ENCODE measurements at regions not wholly inside any gene's neighbourhood (a gene's known extent, or its start where the extent isn't known, plus 50 kb on each side); places are given as distances from the start of the nearest gene placed in this dataset.

DNA sequence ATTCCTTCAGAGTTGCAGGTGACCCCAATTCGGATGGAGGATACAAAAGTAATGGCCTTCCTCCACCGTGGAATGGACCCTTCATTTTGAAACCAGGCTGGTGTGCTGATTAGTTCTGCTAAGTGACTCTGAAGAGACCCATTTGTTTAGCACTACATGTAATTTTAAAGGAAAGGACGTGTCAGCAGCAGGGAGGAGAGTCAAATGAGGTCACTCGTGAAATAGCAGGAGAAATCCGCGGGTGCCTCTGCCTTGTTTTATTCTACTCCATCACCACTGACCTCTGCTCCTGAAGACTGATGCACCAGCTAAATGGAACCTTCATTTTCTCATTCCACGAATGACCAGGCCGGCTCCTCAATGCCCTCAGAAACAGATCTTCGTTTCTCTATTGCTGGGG is 589.2 kb downstream of the CDH11 start:
- DNase-seq: no peak

DNA sequence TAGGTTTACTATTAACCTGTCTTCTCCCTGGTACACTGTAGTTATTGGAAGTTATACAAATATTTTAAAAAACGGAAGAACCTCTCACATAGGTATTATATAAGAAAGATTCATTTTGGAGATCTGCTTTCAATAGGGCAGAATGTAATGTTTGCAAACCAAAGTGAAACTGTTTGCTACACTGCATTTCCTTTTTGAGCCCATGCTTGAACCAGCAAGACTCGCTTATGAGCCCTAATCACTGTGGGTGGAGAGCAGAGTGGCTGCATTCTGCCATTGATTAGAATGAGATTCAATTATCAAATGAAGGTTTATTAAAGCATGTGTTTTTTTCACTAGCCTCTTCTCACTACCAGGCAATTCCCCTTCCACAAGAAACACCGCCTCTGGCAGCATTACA is 589.7 kb downstream of the CDH11 start:
- no peak for DNase-seq

DNA sequence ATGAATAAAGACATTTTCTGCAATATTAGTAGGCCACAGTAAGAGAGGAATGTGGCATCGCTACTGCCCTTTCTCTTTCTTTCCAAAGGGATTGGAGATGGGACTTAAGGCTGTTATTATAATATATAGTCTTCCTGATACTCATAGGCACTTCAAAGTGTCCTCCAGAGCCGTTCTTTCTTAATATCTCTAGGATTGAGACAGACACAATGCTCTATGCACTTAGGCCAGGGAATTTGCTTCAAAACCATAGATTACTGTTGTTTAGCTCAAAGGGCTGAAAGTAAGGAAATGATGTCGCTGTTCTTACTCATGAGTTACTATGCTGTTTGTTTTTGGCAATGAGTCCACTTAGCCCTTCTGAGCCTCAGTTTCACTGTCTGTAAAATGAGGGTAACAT is 590.5 kb downstream of the CDH11 start:
- DNase-seq: no peak

DNA sequence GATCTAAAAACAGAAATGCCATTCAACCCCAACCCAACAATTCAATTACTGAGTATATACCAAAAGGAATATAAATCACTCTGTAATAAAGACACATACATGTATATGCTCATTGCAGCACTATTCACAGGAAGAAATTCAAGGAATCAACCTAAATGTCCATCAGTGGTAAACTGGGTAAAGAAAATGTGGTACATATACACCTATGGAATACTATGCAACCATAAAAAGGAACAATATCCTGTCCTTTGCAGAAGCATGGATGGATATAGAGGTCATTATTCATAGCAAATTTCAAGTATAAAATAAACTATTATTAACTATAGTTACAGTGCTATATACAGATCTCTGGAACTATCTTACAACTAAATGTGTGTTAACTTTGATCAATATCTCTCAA is 599.3 kb downstream of the CDH11 start:
- DNase-seq: no peak

DNA sequence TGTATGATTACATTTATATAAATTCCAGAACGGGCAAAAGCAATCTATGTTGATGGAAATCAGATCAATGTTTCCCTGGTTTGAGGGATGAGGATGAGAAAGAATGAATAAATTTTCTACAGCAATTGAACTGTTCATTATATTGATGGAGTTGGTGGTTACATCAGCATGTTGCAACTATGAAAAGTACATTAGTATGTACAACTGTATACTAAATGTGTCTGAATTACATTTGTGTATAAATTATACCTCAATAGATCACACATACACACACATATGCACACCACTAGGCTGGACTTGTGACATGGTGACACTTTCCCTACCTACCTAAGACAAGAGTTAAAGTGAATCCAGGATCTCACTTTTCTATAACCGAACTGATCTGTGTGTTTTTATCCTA is 608.0 kb downstream of the CDH11 start:
- no peak for DNase-seq

DNA sequence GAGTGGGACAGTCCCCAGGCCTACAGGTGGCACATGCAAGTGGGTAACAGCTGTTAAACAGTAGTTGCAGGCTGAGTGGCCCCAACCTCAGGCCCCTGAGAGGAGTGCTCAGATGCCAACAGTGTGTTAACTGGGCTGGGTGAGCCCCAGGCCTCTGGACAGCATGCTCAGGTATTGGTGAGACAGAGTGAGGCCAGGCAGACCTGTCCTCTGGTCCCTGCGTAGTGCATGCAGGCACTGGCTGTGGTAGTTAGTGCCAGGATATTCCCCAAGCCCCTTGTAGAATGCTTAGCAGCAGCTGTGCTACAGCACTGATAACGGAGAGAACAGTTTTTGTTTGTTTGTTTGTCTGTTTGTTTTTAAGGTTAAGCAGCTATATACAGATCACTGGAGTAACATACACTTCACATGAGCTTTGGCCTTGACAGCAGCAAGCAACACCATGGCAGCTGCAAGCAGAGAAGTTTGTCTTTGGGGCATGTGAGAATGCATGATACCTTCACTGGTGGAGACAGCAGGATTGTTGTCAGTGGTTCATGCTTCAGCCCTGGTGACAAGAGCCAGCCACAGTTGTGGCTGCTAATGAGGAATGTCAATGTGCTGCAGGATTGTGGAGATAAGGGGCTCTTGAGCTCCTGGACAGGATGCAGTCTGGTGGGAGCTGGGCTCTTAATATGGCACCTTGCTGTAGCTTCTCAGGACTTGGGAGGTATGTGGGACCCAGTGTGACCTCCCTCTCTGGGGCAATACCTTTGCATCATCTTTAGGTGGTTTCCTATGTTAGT is 614.4 kb downstream of the CDH11 start:
- DNase-seq: no peak

DNA sequence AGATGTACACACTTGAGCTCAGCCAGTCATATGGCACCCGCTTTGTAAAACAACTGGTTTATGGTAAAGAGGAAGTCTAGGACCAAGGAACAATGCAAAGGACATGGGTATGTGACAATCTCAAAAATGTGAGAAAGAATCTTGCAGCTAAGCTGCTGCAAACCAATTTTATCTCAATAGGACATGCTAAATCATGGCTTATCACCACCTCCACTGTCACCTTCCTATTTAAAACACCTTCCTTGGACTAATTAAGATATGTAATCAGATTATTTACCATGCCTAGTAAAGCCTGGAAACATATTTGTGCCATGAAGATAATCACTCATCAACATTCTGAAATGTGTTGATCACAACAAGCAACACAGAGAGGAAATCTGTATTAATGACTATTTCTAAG is 622.7 kb downstream of the CDH11 start:
- DNase-seq: no peak

DNA sequence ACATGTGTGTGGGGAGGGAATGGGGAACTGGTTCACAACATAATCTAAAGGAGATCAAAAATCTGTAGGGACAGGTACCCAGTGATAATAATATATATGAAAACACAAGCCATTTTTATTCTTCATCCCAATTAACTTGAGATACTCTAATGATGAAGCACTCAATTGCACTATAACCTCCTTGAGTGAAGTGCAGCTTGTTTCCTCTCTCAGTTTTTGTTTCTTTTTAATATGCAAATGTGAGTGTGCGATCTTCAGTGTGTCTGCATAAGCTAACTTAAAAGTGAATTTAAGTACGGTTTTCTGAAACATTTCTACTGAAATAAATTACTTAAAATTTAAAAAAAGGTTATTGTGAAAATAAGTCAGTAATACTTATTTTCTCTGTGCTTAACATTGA is 623.5 kb downstream of the CDH11 start:
- no peak for DNase-seq

DNA sequence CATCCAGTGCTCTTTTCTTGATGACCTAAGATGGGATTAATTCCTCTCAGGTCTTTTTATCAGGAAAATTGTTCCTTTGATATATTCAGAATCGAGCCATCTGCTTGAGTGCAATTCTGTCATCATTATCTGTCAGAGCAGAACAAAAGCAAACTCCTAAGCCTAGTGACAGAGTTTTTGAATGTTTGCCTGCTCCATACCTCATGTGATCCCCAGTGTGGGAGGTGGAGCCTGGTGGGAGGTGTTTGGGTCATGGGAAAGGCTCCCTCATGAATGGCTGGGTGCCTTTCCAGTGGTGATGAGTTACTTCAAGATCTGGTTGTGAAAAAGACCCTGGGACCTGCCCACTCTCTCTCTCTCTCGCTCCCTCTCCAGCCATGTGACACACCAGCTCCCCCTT is 628.2 kb downstream of the CDH11 start:
- DNase-seq: no peak

DNA sequence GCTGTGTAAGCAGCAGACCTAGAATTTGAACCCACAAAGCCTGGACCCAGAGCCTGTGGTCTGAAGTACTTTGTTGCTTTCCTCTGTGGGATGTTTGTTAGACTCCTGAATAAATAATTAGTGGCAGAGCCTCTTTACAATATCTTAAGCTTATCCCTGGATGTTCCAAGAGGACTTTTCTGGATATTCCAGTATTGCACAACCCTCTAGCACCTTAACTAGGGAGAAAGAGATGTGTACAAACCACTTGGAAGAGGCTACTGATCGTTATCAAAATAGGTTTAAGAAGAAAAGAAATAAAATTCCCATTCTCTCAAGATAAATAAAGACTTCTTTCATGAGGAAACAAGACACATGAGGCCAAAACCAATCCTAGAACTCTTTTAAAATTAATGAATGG is 632.4 kb downstream of the CDH11 start:
- DNase-seq: no peak

DNA sequence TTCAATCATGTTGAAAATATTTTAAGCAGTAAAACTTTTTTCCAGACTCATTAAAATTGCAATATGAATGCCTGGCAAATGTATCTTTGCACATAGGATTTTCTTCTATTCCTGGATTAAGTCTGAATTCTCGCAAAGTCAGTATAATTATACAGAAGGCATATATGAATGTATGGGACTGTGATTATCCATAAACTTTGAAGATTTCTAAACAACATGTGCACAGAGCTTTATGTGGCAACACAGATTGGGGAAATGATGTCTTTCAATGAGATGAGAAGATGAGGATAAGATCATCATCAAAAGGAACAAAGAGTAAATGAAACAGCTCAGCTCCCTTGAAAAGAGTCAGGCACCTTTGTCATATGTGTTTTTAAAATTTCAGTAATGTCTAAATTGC is 635.3 kb downstream of the CDH11 start:
- no peak for DNase-seq

DNA sequence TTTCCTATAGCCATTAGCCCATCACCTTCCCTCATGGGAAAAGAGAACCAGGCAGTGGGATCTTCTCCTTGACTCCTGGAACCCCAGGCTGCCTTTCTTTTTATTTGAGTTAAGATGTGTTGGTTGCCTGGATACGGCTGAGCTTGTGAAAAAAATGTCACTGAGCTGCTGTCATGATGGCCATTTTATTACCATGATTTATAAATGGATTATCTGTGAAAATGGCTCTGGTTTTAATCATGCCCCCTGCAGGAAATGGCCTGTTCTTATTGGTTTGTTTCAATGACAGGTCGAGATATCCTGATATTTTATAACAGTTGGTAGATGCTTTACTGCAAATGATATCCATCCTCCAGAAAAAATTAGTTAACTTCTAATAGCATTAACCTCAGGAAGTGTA is 640.4 kb downstream of the CDH11 start:
- no peak for DNase-seq

DNA sequence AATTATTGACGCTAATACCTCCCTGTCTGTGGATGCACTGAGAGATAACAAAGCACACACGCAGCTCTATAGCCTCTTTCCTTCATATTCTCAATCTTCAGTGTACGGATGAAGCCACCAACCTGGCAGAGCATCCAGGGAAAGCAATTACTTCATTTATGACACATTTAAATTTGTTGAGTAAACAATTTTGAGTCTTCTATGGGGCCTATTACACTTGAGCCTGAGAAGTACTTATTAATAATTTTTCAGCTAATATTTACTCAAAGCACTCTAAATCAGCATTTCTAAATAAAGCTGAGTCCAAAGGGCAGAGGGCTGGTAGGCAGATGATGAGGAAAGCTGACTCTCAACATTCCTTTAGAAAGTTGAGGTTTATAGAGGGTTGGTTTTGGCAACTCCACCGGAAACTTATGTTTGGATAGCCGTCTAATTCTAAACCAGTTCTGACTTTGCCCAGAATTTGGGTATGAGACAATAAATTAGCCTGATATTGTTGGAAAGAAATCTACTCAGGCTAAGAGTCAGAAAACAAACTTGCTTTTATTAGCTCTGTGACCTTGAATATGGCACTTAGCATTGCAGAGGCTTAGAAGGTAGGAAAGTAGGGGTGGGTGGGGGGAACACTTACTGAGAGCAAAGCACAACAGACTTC is 643.5 kb downstream of the CDH11 start:
- no peak for DNase-seq

DNA sequence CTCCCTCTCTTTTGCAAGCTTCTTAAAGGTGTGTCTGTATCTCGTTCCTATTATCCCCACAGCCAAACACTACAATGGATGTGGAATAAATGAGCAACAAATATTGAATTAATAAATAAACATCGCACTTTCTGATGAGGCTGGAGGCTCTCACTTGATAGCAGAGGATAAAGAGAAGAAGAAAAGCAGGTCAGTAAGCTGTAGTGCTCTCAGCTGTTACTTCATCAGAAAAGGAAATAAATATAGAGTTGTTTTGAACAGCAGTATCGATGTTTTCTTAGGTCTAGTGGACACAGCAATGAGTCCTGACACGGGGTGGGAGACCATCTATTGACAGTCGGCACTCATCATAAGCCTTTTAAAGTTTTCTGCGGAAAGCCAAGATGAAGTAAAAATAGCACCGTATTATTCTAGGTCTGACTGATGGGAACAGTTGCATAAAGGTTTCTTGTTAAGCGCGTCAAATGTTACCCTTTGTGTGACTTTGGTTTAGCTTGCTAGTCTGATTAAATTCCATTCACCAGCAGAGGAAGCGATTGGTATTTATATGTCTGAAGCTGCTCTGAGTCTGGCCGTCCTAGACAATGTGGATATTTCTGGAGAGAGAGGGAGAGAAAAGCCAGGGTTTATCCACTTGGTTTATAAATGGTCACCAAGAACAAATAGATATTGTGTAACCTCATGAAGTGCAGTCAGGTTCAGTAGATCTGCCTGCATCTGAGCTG is 646.1 kb downstream of the CDH11 start:
- DNase-seq: no peak

DNA sequence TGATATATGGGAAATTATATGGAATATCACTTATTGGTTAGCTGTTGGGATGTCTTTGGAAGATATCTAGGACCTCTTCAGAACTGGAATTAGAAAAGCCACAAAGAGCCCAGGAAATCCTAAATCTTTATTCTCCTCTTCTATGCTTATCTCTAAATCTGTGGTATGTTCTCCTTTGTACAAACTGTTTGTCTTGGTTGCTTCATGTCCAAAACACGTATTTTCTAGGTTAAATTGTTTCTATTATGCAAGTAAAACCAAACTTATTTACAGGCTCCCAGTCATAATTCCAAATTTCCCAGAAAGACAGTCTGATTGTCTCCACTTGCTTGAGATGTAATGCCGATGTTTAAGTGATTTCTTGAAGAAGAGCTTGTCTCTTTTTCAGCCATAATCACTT is 650.9 kb downstream of the CDH11 start:
- DNase-seq: no peak

DNA sequence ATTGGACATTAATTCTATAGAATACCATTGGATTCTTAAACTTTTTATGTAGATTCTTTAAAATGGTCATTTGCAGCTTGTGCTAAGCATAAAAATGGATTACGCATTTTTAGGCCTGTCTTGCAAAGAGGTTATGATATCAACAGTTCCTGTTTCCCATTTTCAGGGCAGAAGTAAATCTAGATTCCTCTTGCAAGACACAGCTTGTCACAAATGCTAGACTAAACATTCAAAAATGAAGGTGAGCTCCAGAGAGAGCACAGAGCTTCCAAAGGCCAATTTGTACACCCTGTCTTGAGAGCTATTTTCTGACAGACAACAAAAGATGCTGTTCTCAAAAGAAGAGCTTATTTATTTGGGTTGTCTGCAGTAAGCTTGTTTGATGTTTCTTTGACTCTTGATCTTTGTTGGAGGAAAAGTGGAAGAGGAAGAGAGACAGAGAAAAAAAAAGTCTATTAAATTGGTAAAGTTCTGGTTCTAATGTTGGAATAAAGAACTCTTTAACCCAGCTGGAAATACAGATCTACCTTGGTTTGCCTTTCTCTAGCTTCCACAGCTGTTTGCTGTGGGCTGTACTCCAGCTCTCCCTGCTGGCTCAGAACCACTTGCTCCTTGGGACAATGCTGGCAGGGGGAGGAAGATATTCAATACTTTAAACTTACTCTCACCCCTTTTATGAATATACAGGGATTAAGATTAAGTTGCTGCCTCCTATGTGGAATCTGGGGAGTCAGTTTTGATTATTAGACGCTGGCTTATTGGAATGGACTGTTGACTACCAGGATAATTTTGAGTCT is 651.8 kb downstream of the CDH11 start:
- DNase-seq: no peak

DNA sequence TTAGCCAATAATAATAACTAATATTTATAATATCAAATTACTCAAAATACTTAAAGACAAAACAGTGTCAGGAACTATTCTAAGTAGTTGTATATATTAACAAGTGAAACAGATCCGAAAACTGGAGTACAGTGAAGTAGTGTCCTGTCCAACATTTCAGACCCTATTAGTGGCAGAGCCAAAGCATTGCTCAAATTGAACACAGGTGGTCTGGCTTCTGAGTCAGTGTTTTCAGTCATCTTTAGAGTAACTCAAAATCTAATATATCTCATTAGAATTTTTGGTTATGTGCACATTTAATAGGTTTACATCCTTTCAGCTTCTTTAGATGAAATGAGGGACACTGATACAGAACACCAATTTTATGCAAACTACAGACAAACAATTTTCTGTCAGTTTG is 652.5 kb downstream of the CDH11 start:
- no peak for DNase-seq

DNA sequence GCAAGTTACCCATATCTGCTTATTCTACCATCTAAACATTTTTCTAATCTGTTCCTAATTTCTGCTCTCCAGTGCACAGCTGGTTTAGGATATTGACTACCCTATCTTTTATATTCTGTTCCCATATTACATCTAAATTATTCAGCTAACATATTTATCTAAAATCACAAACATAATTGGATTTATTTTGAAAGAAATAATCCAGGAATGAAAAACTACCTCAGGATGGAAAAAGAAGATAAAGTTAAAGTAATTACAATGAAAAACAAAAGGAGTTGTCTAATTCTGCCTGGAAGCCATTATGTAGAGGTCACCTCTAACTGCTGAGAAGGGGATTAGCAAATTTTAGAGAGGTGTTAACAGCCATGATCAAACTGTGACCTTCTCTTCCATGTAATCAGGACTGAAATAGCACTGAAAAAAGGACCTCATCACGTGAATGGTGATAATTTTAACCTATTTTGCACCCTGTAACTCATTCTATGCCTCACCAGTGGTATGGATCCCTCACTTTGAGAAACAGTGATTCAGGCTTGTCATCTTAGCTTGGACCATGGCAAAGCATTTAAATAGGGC is 653.3 kb downstream of the CDH11 start:
- no peak for DNase-seq

DNA sequence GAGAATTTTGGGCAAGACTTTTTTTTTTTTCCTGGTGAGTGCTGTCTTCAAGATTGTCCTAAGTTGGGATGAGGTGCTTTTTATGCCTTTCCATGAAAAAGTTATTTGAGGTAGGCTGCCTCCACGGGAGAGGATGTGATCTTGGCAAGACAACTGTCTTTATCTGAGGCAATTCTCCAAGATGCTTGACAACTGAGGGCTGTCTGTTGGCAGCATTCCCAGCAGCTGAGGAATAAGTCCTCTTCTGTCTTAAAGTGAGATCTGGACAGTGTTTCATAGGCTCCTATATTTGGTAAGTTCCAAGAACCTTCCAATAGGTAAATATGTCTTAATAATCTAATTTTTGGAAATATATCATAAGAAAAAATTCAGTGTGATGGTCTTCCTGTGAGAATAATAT is 662.0 kb downstream of the CDH11 start:
- DNase-seq: no peak

DNA sequence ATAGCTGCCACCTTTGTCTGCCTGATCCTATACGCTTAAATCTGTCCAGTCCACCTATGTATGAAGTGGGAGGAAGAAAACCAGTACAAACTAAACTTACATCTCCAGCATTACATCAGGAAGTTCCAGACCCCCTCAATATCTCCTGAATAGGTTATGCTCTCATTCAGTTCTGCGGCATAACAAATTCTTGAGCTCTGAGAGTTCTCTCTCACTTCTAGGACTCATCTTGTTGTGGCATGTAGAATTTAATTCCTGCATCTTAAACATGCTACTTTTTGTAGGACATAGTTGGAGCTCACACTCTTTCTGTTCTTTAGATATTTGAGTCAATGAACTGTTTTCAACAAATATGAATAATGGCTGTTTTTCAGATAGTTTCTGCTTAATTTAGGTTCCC is 662.5 kb downstream of the CDH11 start:
- no peak for DNase-seq

DNA sequence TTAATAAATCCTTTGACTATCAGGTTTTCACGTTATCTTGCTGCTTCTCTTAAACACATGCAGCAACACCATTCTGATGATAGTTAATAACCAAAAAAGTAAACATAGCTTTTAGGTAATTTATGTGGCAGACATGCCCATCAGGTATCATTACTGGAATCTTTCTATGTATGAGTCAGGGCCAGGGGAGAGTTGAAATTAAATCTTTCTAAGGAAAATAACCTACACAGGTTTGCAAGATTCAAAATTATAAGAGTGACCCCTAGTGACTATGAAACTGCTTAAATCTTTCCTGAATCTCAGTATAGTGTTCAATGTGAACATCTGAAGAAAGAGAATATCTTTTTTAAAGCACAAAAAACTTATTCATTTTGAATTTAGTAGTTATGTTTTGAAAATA is 666.6 kb downstream of the CDH11 start:
- DNase-seq: no peak

DNA sequence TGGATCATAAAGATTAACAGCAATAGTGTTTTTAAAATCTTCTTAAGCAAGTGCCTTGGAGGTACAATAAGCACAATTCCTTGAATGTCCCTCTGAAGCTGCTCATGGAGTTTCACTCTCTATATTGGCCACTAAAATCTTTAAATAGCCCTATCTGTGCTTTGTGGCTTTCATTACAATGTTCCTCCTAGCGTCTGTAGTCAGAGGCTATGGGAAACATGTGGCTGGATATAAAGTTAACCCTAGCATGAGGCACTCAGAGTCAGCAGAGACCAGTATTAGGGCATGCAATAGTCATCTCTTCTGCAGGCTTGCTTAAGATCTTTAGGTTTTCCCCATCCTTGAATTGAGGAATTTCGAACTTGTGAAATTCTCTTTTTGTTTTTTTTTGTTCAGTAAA is 668.2 kb downstream of the CDH11 start:
- DNase-seq: no peak

DNA sequence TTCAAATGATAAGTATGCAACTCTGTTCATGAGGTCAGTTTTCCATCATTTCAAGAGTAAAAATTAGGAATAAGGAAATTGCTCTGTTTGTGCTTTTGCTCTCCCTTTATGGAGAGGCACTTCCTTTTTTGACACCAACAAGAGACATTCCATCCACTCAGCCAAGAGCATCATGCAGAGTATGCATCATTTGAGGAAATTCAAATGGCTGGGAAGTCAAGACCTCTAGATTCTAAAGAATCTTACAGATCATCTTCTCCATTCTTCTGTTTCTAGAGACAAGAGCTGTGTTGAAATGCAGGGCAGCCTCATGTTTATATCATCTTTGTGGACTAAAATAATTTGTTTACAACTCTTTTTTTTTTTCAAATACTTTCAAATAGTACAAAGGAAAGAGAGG is 669.4 kb downstream of the CDH11 start:
- DNase-seq: no peak

Data from activated CD4-positive, alpha-beta T cell treated with anti-CD3 and anti-CD28 coated beads, Interleukin-2, amount 50 U/mL, for 16 hours (primary cell).